HepG2 (cell line): ENCODE measurements at regions not wholly inside any gene's neighbourhood (a gene's known extent, or its start where the extent isn't known, plus 50 kb on each side); places are given as distances from the start of the nearest gene placed in this dataset.

ENCODE experiments used
- ATAC-seq: fragments of 200-7000 bp; cut with Tn5 transposase; 3 replicates; pipeline ENCODE4 v1.9.1; 2020; ENCODE audit warnings: mild to moderate bottlenecking, moderate library complexity
- BruUV-seq: library from RNA; stranded (reverse); fragments of 400-500 nt; replicated peaks from 2 replicates; lab custom pipeline; 2021; lab: Mats Ljungman, UMichigan
- CTCF ChIA-PET: fragments of 300-600 bp; formaldehyde crosslinking; extraction: SDS; loops from one replicate; lab custom pipeline; 2021; ENCODE audit warnings: low total read pairs, inconsistent platforms, low intra/inter-chr PET ratio; lab: Yijun Ruan, JAX
- POLR2A ChIA-PET: fragments of 350-600 bp; sonication (Branson Sonifier 250); formaldehyde crosslinking; loops from one replicate; lab custom pipeline; 2020; ENCODE audit warnings: antibody characterized with exemption, inconsistent platforms; lab: Yijun Ruan, JAX
- DNase-seq: peaks from one replicate; pipeline ENCODE4 v3.0.0-alpha.2; 2015; ENCODE audit warnings: low spot score
- FAIRE-seq: peaks from 3 replicates; lab custom pipeline; 2011; peaks lifted over from hg19 to GRCh38; lab: Jason Lieb, UNC
- H2AFZ ChIP-seq: one replicate; pipeline ENCODE4 v1.6.1; 2011; ENCODE audit warnings: low read length, inconsistent platforms
- H3K27ac ChIP-seq: fragments of 300-600 bp; 3 replicates; pipeline ENCODE4 v1.8.0; 2011; ENCODE audit warnings: mixed run types, mild to moderate bottlenecking, mixed read lengths, low read length, inconsistent platforms; ENCODE audit not compliant: insufficient read depth; ENCODE audit errors: extremely low read length
- H3K27me3 ChIP-seq, 2 experiments: fragments of 200-600 bp in 1 of 2; 2 replicates in 1 of 2; 3 replicates in 1 of 2; pipeline versions ENCODE4 v1.6.0 to v1.8.0; 2011; ENCODE audit warnings: low read length in 2 of 2, mild to moderate bottlenecking in 2 of 2, moderate library complexity in 2 of 2, inconsistent platforms in 1 of 2; ENCODE audit not compliant: insufficient read depth in 2 of 2, control insufficient read depth in 1 of 2
- H3K36me3 ChIP-seq, 2 experiments: fragments of 200-600 bp in 1 of 2; replicated peaks in 1 of 2; 2 replicates in 1 of 2; 3 replicates in 1 of 2; pipeline versions ENCODE4 v1.5.1 to v1.8.0; 2011; ENCODE audit warnings: low read length in 2 of 2, inconsistent platforms in 1 of 2; ENCODE audit not compliant: insufficient read depth in 2 of 2, control insufficient read depth in 1 of 2
- H3K4me1 ChIP-seq: 2 replicates; pipeline ENCODE4 v1.5.1; 2012; ENCODE audit warnings: low read length, inconsistent platforms; ENCODE audit not compliant: insufficient read depth
- H3K4me2 ChIP-seq: 2 replicates; pipeline ENCODE4 v1.6.0; 2011; ENCODE audit warnings: low read depth, low read length, inconsistent platforms
- H3K4me3 ChIP-seq, 3 experiments: fragments of 200-600 bp in 1 of 3; sonication (generic), shearing (Covaris generic) in 1 of 3; replicated peaks in 1 of 3; 2 replicates each; pipeline ENCODE4 v1.5.1; 2011 to 2016; ENCODE audit warnings: low read length in 3 of 3, inconsistent platforms in 2 of 3, low read depth in 2 of 3, mild to moderate bottlenecking in 2 of 3, control low read depth in 1 of 3, mixed read lengths in 1 of 3; ENCODE audit not compliant: insufficient read depth in 1 of 3
- H3K79me2 ChIP-seq: one replicate; pipeline ENCODE4 v1.6.1; 2011; ENCODE audit warnings: low read length, inconsistent platforms; ENCODE audit not compliant: insufficient read depth
- H3K9ac ChIP-seq: 2 replicates; pipeline ENCODE4 v1.6.0; 2011; ENCODE audit warnings: mild to moderate bottlenecking, low read depth, low read length, inconsistent platforms; ENCODE audit not compliant: insufficient read depth
- H3K9me3 ChIP-seq: 2 replicates; pipeline ENCODE4 v1.5.1; 2012; ENCODE audit warnings: mild to moderate bottlenecking, low read length
- H4K20me1 ChIP-seq: 2 replicates; pipeline ENCODE4 v1.6.0; 2011; ENCODE audit warnings: inconsistent platforms, mild to moderate bottlenecking, low read length, moderate library complexity; ENCODE audit not compliant: insufficient read depth
- ATF7-NPFF ChIP-seq: sonication (generic); formaldehyde crosslinking; IDR thresholded peaks from 2 replicates; pipeline ENCODE4 v1.8.1; 2023; ENCODE audit warnings: mild to moderate bottlenecking, low read depth, missing genetic modification reagents, moderate library complexity
- DMTF1 ChIP-seq: sonication (generic); formaldehyde crosslinking; IDR thresholded peaks from 2 replicates; pipeline ENCODE4 v1.4.0; 2020; ENCODE audit warnings: mild to moderate bottlenecking, missing genetic modification reagents
- ERF ChIP-seq: IDR thresholded peaks from 2 replicates; pipeline ENCODE4 v1.6.1; 2018; ENCODE audit warnings: missing biosample characterization, missing genetic modification reagents
- FOXM1 ChIP-seq: sonication (generic); formaldehyde crosslinking; IDR thresholded peaks from 2 replicates; pipeline ENCODE4 v1.5.0; 2020; ENCODE audit warnings: missing genetic modification reagents
- HOXA3 ChIP-seq: sonication (generic); formaldehyde crosslinking; IDR thresholded peaks from 2 replicates; pipeline ENCODE4 v1.5.0; 2020; ENCODE audit warnings: missing genetic modification reagents
- HOXA5 ChIP-seq: sonication (generic); formaldehyde crosslinking; IDR thresholded peaks from 2 replicates; pipeline ENCODE4 v1.4.0; 2020; ENCODE audit warnings: missing genetic modification reagents
- KLF9 ChIP-seq: IDR thresholded peaks from 2 replicates; pipeline ENCODE4 v1.6.1; 2016; ENCODE audit warnings: low read depth
- MAZ ChIP-seq, 2 experiments: sonication (generic) in 1 of 2; formaldehyde crosslinking in 1 of 2; IDR thresholded peaks; 2 replicates each; pipeline versions ENCODE4 v1.5.0 to v1.6.1; 2012 to 2020; ENCODE audit warnings: low read depth in 2 of 2, mild to moderate bottlenecking in 2 of 2, borderline replicate concordance in 1 of 2, improper control_type of control experiment in 1 of 2, low read length in 1 of 2, missing genetic modification reagents in 1 of 2, moderate library complexity in 1 of 2
- MZF1 ChIP-seq: sonication (generic); formaldehyde crosslinking; IDR thresholded peaks from 2 replicates; pipeline ENCODE4 v1.8.1; 2023; ENCODE audit warnings: mild to moderate bottlenecking, missing genetic modification reagents, borderline replicate concordance
- RBAK ChIP-seq: sonication (generic); formaldehyde crosslinking; IDR thresholded peaks from 2 replicates; pipeline ENCODE4 v1.5.1; 2020; ENCODE audit warnings: mild to moderate bottlenecking, missing genetic modification reagents
- RBM39 ChIP-seq: fragments of 200-400 bp; formaldehyde crosslinking; IDR thresholded peaks from one replicate; pipeline ENCODE4 v1.6.1; 2018; ENCODE audit warnings: antibody characterized with exemption, mild to moderate bottlenecking, low read depth, low read length; ENCODE audit not compliant: poor library complexity, severe bottlenecking
- REPIN1 ChIP-seq: sonication (generic); formaldehyde crosslinking; IDR thresholded peaks from 2 replicates; pipeline ENCODE4 v1.8.0; 2022; ENCODE audit warnings: missing genetic modification reagents, low read depth, mild to moderate bottlenecking, borderline replicate concordance
- ZNF33A ChIP-seq: sonication (generic); formaldehyde crosslinking; IDR thresholded peaks from 2 replicates; pipeline ENCODE4 v1.5.1; 2020; ENCODE audit warnings: missing genetic modification reagents, mild to moderate bottlenecking, moderate library complexity, borderline replicate concordance
- ZNF597 ChIP-seq: sonication (generic); formaldehyde crosslinking; IDR thresholded peaks from 2 replicates; pipeline ENCODE4 v1.5.0; 2020; ENCODE audit warnings: missing genetic modification reagents
- ZNF773 ChIP-seq: sonication (generic); formaldehyde crosslinking; IDR thresholded peaks from 2 replicates; pipeline ENCODE4 v1.4.0; 2020; ENCODE audit warnings: missing genetic modification reagents, borderline replicate concordance
- ZNF777 ChIP-seq: sonication (generic); formaldehyde crosslinking; IDR thresholded peaks from 2 replicates; pipeline ENCODE4 v1.4.0; 2020; ENCODE audit warnings: missing genetic modification reagents
- ZNF891 ChIP-seq: sonication (generic); formaldehyde crosslinking; IDR thresholded peaks from 2 replicates; pipeline ENCODE4 v1.5.0; 2020; ENCODE audit warnings: mild to moderate bottlenecking, missing genetic modification reagents
- WGBS: methylation state at CpG from one replicate; pipeline ENCODE4 v1.1.6; 2017; ENCODE audit warnings: low lambda C conversion rate; 5-methylcytosine and 5-hydroxymethylcytosine counted together
- in situ Hi-C: cut with HindIII; loops from 2 replicates; pipeline ENCODE4 v1.10.0; 2017; ENCODE audit warnings: low pct_unique_long_range_greater_than_20kb; ENCODE audit not compliant: extremely low pct_ligation_motif_present
- intact Hi-C: fragments of 100-400 bp; cut with micrococcal nuclease; formaldehyde crosslinking; loops from one replicate; pipeline ENCODE4 v1.10.0; 2022; ENCODE audit not compliant: unreplicated experiment

- TF ChIP-seq ZNF773 (CRISPR knock-in tag) (no peak), DMTF1 (CRISPR knock-in tag) (no peak), ZNF777 (no peak), KLF9 (CRISPR knock-in tag) (no peak), REPIN1 (CRISPR knock-in tag) (no peak), ZNF597 (no peak), RBM39 (no peak), ZNF891 (CRISPR knock-in tag) (no peak), FOXM1 (CRISPR knock-in tag) (no peak), ZNF33A (no peak), RBAK (CRISPR knock-in tag) (no peak), HOXA3 (no peak), ERF (no peak), MAZ (IDR thresholded peaks at IDR 0.05; ENCODE audit: borderline replicate concordance, low read depth, low read length) (no peak), MAZ (CRISPR knock-in tag; IDR thresholded peaks at IDR 0.05; ENCODE audit: low read depth) (no peak), MZF1 (no peak), ATF7-NPFF (no peak), HOXA5 (CRISPR knock-in tag) (no peak)
- TF ChIP-seq, all 625 proteins: peak for 0
- FAIRE-seq, result no peak
- H3K27ac ChIP-seq, result no peak overlapping the region
- H3K9ac ChIP-seq, result no peak overlapping the region
- H3K4me1 ChIP-seq, result no peaks in the 10 kb centered on the region
- no TSS peak for BruUV-seq
- ATAC-seq, result no peak
- intact Hi-C loops (no loop called here), in situ Hi-C loops (no loop called here)
- DNase-seq, result no peak
- peaks cover 6 to 52% of the 10 kb centered on the region in 2 experiments for H3K27me3 ChIP-seq
- POLR2A ChIA-PET, result no interaction called here
- no peaks in the 10 kb centered on the region for H3K36me3 ChIP-seq
- H3K79me2 ChIP-seq, result no peaks in the 10 kb centered on the region
- WGBS, result 58% methylated on average over 2 of the region's 2 CpGs
- H3K4me2 ChIP-seq, result no peak overlapping the region
- no peak overlapping the region for H2AFZ ChIP-seq
- no peak overlapping the region for H3K4me3 ChIP-seq
- no peaks in the 10 kb centered on the region for H3K9me3 ChIP-seq
- CTCF ChIA-PET, result no interaction called here
- H4K20me1 ChIP-seq, result no peaks in the 10 kb centered on the region
Measured at GRCh38 chr20:24791953-24792352, 157.1 kb upstream of the CST7 start.
